ENCODE measurements at regions not wholly inside any gene's neighbourhood (a gene's known extent, or its start where the extent isn't known, plus 50 kb on each side); places are given as distances from the start of the nearest gene placed in this dataset.

DNA sequence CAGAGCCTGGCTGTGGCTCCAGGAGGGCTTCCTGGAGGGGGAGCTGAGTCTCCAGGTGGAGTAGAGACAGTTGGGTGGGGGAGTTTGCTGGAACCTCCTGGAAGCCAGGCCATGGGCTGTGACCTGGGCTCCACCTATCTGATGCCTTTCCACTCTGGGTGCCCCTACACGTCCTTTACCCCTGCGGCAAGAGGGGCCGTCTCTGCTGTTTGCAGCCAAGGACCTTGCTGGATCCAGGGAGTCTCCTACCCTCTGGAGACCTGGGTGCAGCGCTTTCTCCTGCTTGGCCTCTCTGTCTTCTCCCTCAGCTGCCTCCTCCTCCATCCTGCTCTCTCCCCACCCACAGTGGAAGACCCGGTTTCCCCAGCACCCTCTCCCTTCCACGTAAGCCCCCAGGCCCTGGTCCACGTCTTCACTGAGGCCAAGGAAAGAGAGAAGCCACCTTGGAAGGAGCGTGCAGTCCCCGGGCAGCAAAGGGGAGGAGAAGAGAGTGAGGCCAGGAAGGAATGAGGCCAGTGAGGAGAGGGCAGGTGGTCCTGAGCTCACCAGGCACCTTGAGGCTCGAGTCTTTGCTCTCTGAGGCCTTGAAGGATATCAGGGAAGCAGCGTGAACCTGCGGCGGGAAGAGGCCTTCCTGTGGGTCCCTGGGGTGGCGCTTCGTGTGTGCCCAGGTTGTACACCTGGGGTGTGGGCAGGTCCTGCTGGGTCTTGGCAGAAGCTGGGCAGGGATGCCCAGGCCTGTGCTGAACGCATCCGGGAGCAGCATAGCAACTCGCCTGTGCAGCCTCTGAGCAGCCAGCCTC lies 294.3 kb upstream of the RTL1 start:
- ChIA-PET POLR2A (interaction anchor here (0.6 kb wide), 1 partner anchor 807 kb away, joined by 3 read pairs; no protein-coding TSS in a partner anchor), CTCF (no interaction called here)
- Mint-ChIP-seq H3K9me3 (no peaks in the 10 kb centered on the region), H3K4me1 (ENCODE audit: low read depth) (no peaks in the 10 kb centered on the region), H3K27ac (no peak overlapping the region), H3K36me3 (ENCODE audit: low read depth) (no peaks in the 10 kb centered on the region), H3K4me3 (no peak overlapping the region), H3K27me3 (no peaks in the 10 kb centered on the region)
- intact Hi-C loops (cut with micrococcal nuclease), result no loop called here
- ATAC-seq (no peak), DNase-seq (no peak)
- TF ChIP-seq, protein P1, sequence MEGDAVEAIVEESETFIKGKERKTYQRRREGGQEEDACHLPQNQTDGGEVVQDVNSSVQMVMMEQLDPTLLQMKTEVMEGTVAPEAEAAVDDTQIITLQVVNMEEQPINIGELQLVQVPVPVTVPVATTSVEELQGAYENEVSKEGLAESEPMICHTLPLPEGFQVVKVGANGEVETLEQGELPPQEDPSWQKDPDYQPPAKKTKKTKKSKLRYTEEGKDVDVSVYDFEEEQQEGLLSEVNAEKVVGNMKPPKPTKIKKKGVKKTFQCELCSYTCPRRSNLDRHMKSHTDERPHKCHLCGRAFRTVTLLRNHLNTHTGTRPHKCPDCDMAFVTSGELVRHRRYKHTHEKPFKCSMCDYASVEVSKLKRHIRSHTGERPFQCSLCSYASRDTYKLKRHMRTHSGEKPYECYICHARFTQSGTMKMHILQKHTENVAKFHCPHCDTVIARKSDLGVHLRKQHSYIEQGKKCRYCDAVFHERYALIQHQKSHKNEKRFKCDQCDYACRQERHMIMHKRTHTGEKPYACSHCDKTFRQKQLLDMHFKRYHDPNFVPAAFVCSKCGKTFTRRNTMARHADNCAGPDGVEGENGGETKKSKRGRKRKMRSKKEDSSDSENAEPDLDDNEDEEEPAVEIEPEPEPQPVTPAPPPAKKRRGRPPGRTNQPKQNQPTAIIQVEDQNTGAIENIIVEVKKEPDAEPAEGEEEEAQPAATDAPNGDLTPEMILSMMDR (IDR thresholded peaks at IDR 0.05), result no peak

DNA sequence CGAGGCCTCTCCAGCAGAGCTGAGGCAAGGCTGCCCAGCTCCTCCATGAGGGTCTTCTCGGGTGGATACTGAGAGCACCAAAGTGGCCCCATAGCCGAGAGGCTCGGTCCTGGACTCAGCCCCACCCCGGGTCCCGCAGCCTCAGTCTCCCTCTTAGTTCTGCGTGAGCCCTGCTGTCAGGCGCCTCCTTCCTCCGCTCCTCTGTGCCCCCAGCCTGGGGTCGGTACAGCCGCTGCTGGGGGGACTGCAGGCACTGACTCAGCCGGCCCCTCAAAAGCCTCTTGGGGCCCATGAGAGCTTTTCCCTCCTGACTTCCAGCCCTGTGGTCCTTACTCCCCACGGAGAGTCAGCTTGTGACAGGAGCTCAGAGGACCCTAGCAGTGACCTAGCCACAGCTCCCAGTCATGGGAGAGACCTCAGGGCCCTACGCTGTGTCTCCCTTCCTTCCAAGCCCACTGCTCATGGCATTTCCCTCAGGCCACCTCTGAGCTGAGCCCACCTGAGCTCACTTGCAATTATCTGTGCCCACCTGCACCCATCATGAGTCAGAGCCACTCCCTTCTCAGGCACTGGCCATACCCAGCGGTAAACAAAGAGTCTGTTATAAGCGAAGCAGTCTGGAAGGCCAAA lies 295.0 kb upstream of the RTL1 start:
- DNase-seq, result no peak
- no peaks in the 10 kb centered on the region for H3K36me3 Mint-ChIP-seq (ENCODE audit: low read depth)
- intact Hi-C loops (cut with micrococcal nuclease), result no loop called here
- TF ChIP-seq, protein P1 (IDR thresholded peaks at IDR 0.05), result no peak
- no peak overlapping the region for H3K4me3 Mint-ChIP-seq
- H3K27ac Mint-ChIP-seq, result no peak overlapping the region
- ChIA-PET POLR2A (interaction anchor here (0.6 kb wide), 1 partner anchor 808 kb away, joined by 3 read pairs; no protein-coding TSS in a partner anchor), CTCF (no interaction called here)
- ATAC-seq, result no peak
- no peaks in the 10 kb centered on the region for H3K27me3 Mint-ChIP-seq
- no peaks in the 10 kb centered on the region for H3K4me1 Mint-ChIP-seq (ENCODE audit: low read depth)
- no peaks in the 10 kb centered on the region for H3K9me3 Mint-ChIP-seq

DNA sequence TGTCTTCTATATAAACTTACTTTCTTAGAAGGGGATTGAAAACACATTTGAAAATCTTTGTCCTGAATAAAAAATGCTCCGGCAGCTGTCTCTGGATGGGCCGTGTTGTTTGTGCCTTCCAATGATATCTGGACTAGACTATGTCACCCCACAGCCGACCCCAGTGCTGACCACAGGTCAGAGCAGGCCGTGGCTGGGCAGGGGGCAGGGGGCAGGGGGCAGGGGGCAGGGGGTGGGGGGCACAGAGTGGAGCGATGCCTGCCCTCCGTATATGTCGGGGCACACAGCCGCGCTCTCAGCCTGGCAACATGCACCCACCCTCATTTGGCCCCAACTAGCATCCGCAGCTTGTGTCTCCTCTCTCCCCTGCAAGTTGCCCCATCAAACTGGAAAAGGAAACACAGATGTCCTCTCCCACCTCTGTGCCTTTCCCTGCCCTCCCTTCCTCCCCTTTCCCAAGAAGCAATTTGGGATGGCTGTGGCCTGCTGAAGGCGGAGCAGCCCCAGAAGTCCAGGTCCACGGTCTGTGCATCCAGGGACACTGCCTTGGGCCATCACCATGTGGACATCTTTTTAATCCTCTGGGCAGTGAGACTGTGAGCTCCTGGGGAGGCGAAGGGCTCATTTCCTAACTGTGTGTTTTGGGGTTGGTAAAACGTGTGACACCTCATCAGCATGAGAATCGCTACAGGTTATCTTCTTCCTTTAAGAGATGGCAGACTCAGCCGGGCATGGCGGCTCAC lies 295.7 kb upstream of the RTL1 start:
- no peaks in the 10 kb centered on the region for H3K9me3 Mint-ChIP-seq
- no peaks in the 10 kb centered on the region for H3K36me3 Mint-ChIP-seq (ENCODE audit: low read depth)
- no peak overlapping the region for H3K4me3 Mint-ChIP-seq
- DNase-seq (no peak), ATAC-seq (no peak)
- no peak overlapping the region for H3K27ac Mint-ChIP-seq
- H3K4me1 Mint-ChIP-seq (ENCODE audit: low read depth), result no peaks in the 10 kb centered on the region
- ChIA-PET CTCF (no interaction called here), POLR2A (no interaction called here)
- TF ChIP-seq, protein P1 (IDR thresholded peaks at IDR 0.05), result no peak
- intact Hi-C loops (cut with micrococcal nuclease), result no loop called here
- no peaks in the 10 kb centered on the region for H3K27me3 Mint-ChIP-seq

DNA sequence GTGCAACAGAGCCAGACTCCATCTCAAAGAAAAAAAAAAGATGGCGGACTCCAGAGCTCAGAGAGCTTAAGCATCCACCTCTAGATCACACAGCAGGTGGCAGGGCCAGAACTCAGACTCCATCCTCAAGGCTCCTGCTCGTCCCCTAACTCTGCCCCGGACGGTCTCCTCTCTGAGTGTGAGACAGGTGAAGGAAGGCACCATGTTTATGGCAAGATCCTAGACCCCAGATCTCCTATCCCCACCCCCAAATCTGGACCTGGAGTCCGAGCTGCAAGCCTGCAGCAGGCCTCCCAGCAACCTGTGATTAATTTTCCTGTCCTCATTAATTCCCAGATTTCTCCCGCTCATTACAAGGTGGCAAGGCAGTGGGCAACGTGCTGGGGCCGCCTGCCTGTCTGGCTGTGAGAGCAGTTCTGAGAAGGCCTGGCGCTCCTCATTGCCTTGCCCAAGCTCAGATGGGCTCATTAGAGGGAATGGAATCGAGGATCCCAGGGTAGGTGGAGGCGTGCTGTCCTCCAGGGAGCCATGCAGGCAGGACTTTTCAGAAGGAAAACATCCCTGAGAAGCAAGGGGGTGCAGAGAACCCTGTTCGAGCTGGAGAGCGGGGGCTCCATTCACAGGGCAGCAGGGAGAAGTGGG lies 296.6 kb upstream of the RTL1 start:
- Mint-ChIP-seq H3K4me3 (no peak overlapping the region), H3K36me3 (ENCODE audit: low read depth) (no peaks in the 10 kb centered on the region), H3K27me3 (no peaks in the 10 kb centered on the region), H3K27ac (no peak overlapping the region), H3K4me1 (ENCODE audit: low read depth) (no peaks in the 10 kb centered on the region), H3K9me3 (peaks cover 5% of the 10 kb centered on the region)
- intact Hi-C loops (cut with micrococcal nuclease), result no loop called here
- TF ChIP-seq, protein P1 (IDR thresholded peaks at IDR 0.05), result no peak
- CTCF ChIA-PET, result no interaction called here
- DNase-seq (no peak), ATAC-seq (no peak)
- POLR2A ChIA-PET, result no interaction called here
